ENCODE measurements at regions not wholly inside any gene's neighbourhood (a gene's known extent, or its start where the extent isn't known, plus 50 kb on each side); places are given as distances from the start of the nearest gene placed in this dataset.

- no peak for DNase-seq (ENCODE audit: low spot score)
Observed at GRCh38 chr2:128401680-128402079, 83.0 kb upstream of the HS6ST1 start.

DNA sequence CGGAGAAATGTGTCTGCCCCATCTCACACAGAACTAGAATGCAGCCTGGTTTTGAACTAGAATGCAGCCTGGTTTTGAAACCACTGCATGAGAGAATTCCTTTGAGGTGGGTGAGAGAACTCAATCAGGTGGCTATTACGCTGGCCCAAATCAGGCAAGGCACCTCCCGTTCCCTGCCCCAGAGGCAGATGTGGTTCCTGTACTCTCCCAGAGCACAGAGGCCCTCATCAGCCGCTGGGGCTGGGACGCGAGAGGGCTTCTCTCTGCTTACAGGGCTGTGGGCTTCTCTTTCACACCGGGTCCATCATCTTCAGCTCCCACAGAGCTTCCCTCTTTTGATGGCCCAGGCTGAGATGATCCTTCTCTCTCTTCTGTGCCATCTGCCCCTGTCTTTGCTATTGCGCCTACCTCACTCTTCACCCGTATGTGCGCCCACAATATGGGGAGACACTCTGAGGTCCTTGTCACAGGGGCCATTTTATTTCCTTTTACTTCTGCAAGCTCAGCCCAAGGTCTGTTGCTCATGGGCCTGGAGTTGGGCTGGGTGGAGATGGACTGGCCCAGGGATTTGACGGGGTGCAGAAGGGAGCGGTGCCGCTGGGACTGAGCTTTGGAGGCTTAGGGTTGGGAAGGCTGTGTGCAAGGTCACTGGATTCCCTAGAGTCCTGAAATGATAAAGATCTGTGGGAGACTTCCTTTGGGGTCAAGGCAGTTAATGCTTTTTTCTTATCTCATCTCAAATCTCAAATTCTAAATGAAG, 84.4 kb upstream of the HS6ST1 start:
- no peak for DNase-seq (ENCODE audit: low spot score)

DNA sequence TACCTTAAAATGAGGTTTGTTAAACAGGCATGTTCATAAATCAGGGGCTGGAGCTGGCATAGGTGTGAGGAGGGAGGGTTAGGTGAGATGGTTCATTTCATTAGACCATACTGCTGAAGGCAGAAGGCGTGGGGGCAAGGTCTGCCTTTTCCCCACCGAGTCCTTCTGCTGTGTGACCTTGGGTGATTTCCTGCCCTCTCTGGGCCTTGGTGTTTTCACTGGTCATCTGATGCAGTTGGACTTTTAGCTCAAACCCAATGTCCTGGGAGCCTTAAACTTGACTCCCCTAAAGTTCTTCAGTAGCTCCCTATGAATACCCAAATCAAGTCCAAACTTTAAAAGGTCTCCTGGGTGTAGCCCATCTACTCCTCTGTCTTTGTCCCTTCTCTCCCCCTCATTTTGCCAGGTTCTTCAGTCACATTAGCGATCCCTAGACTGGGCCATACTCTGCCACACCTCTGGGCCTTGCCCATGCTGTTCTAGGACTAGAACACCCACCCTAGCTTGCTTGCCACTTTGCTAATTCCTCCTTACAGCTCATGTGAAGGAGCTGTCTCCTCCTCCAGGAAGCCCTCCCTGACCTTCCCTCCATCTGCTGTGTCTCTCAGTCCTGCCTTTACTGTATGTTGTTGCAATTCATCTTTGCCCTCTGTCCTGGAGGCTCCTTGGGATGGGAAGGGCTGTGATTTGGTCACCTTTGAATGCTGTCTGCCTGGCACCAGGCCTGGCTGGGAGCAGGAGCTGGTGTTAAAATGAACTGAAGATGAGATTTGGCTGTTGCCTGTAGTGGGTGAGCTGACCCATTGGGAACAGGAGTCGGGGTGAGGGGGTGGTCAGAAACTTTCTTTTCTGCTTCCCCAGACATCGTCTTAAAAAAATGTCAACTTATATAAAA, 85.4 kb upstream of the HS6ST1 start:
- DNase-seq (ENCODE audit: low spot score): no peak

DNA sequence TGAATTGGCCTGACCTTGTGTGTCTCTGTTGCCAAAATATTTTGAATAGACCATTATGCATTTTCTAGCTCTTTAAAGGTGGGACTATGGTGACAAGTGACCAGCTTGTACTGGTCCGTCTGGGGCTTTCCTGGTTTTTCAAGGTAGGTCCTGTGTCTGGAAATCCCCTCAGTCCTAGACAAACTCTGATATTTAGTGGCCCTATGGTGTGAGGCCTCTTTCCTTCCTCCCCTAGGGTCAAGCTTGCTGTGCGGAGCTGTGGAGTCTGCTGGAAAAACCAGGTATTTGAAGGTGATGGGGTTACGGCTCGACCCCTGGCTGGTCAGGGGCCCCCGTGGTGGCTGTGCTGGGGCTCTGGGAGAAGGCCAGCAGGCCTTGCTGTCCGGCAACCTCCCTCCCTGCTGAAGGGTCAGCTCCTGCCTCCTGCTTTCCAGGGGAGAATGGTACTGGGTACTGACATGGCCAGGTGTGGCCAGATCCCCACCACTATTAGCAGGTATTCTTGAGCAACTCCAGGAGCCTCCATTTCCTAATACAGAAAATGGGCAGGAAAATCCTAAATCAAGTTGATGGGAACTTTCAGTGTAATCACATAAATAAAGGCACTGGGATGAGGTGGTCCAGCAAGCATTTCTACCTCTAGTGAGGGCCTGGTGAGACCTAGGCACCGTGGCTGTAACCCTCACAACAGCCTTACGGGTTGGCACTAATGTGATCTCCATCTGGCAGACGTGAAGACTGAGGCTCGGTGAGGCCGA, 86.2 kb upstream of the HS6ST1 start:
- no peak for DNase-seq (ENCODE audit: low spot score)

- no peak for DNase-seq (ENCODE audit: low spot score)
Observed at GRCh38 chr2:128405467-128405900, 86.8 kb upstream of the HS6ST1 start.

DNA sequence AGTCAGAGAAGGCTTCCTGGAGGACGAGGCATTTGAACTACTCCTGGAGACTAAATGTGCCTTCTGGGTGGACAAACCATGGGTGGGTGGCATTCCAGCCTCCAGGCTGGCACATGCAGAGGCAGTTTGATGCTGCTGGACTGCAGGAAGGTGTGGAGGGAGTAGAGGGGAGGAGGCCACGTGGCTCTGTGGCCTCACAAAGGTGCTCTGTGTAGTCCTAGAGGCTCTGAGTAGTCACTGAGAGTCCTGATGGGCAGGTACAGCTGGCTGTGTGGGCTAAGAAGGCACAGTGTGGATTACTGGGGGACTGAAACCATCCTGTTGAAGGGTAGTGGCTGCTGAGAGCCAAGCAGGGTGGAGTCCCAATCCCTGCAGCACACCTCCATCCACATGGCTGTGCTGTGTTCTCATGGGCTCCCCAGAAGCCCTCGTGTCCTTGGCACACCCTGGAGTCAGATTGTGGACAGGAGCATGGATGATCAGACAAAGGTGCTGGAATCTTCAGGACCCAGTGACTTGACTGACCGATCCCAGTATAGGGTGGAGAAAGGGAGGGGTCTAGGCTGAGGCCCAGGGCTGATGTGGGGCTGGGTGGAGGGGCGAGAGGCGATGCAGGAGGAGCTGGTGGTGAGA, 87.4 kb upstream of the HS6ST1 start:
- no peak for DNase-seq (ENCODE audit: low spot score)

GRCh38 chr2:128406736-128407554, 88.3 kb upstream of the HS6ST1 start:
- no peak for DNase-seq (ENCODE audit: low spot score)

DNA sequence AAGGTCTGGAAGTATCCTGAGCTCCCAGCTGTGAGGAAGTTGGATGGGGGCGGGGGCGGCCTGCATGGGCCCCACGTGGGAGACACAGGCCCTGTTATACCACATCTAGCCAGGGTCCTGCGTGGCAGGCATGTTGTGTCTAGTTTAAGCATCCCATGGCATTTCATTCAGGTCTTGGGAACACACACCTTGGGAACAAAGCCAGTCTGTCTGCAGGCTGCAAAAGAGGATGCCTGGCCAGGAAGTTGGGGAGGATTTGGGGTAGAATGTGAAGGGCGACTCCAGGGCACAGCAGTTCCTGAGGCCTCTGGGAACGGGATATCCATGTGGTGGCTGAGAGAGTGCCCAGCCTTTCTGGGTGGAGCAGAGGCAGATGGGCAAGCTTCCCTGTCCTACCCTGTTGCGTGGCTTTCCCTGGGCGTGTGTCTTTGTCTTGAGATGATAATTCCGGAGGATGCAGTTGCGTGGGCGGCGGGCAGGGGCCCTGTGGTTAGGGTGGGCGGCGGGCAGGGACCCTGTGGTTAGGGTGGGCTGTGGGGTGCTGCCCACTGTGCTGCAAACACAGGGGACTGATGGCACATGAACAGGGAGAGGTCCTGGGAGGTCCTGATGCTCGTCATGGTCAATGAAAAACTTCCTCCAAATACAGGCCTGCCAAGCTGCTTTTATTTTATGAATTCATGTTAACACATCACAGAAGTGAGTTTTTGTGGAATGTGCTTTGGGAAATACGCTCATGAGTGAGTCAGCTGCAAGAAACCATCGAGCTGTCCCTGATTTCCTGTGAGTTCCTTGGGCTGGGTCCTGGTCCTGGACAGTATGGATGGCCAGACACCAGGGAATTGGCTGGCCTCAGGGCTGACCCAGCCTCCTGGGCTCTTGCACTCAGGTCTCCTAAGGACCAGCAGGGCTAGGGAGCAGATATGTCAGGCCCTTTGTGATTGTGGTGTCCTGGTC, 90.0 kb upstream of the HS6ST1 start:
- DNase-seq (ENCODE audit: low spot score): no peak

- DNase-seq (ENCODE audit: low spot score): no peak
Observed at GRCh38 chr2:128409326-128410034, 90.8 kb upstream of the HS6ST1 start.

GRCh38 chr2:128410035-128410757, 91.5 kb upstream of the HS6ST1 start:
- DNase-seq (ENCODE audit: low spot score): no peak

DNA sequence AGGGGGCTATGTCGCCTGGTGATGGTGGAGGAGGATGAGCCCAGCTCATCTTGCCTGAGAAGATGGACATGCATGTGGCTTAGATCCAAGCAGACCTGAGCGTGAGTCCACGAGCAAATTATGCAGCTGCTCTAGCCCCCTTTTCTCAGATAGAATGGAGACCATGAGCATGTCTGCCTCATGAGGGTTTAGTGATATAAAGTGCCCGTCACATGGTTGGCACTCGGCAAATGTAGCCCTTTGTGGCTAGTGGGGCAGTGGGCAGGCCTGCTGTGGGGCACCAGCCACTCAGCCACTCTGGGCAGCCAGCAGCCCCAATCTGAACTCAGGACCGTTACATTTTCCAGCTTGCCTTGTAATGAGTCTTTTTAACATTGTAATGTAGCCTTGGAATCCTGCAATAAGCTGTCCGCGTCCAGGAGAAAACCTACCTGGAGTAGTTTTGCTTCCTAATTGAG, 92.1 kb upstream of the HS6ST1 start:
- no peak for DNase-seq (ENCODE audit: low spot score)

GRCh38 chr2:128411431-128411830, 92.8 kb upstream of the HS6ST1 start:
- DNase-seq (ENCODE audit: low spot score): no peak

DNA sequence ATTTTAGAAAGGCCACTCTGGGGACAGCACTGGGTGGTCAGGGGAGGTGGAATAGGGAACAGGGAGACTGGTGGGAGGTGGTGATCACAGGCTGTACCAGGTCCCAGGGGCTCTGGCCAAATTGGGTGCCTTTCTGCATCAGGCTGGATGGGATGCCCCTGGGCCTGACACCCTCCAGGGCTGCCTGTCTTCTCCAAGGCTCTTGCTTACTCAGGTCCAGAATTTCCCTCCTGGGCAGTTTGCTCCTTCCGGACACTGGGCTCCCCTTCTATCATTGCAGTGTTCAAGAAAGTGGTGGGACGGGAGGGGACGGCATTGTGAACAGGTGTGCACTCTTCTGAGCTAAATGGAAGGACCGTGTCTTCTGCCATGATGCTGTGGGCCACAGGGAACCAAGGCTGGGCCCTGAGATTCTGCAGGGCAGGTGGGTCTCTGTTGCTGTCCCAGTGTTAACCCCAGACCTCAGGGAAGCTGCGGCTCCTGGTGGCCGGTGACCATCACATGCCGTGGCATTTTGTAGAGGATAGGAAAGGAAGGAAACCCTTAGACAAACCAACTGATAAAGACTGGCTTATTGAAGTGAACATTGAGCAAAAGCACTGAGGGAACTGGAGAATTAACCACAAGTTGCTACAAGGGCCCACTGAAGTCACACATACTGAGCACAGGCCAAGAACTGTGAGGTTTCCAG, 93.7 kb upstream of the HS6ST1 start:
- no peak for DNase-seq (ENCODE audit: low spot score)

GRCh38 chr2:128413014-128413717, 94.5 kb upstream of the HS6ST1 start:
- no peak for DNase-seq (ENCODE audit: low spot score)

GRCh38 chr2:128413718-128414341, 95.2 kb upstream of the HS6ST1 start:
- DNase-seq (ENCODE audit: low spot score): no peak

DNA sequence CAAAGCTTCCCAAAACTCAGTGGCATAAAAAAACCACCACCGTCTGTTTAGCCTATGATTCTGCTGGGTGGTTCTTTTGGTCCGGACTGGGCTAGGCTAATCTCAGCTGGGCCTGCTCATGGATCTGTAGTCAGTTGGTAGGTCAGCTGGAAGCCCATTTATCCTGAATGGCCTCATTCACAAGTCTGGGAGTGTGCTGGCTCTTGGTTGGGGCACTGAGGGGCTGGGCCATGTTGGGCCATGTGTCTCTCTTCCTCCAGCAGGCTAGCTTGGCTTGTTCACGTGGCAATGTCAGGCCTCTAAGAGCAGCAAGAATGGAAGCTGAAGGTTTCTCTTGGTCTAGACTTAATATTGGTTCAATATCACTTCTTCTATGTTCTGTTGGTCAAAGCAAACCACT, 95.7 kb upstream of the HS6ST1 start:
- DNase-seq (ENCODE audit: low spot score): no peak

All from putamen (tissue), 1 donor.